ENCODE measurements at regions not wholly inside any gene's neighbourhood (a gene's known extent, or its start where the extent isn't known, plus 50 kb on each side); places are given as distances from the start of the nearest gene placed in this dataset.

DNA sequence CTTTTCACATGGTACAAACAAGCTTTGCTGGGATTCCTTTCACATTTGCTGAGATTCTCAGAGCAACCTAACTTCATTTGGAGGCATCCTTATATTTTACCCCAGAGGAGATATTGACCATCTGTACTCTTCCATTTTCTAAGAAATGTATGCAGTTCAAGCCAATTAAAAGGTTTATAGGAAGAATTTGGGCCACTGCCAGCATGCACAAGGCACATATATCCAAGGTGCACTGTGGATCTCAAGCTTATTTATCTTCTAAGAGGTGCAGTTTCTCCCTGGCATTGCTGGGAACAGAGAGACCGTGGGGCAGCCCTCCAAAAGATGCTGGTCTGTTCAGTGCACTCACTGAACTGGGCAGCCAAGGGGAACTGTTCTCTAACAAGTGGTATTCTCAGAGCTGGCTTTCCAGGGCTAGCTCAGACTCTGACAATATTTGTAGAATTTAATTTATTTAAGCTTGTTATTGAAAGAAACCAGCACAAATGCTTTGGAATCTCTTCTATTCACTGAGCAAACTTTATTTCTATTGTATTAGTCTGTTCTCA is 213.3 kb downstream of the TENT4A start:
- no peak for DNase-seq

DNA sequence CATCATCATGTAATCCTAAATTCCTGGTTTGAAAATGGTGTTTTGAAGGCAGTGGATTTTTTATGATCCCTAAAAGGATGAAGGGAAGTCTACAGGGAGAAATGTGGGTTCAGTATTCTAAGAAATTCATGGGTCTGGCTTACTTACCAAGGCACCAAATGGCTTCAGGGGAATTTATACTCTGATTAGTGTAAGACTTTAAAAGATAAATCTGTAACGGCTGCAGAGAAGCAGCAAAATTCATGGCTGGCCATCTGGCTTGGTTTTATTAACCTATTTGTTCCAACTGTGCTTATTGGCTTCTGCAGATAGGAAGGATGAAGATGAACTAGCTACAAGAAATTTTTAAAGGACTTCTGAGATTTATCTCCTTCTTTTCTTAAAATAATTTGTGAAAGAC is 222.8 kb downstream of the TENT4A start:
- no peak for DNase-seq

GRCh38 chr5:6937677-6938076 is 224.4 kb downstream of the TENT4A start:
- no peak for DNase-seq

- DNase-seq: no peak
Measured at GRCh38 chr5:6941631-6942030, 228.4 kb downstream of the TENT4A start.

DNA sequence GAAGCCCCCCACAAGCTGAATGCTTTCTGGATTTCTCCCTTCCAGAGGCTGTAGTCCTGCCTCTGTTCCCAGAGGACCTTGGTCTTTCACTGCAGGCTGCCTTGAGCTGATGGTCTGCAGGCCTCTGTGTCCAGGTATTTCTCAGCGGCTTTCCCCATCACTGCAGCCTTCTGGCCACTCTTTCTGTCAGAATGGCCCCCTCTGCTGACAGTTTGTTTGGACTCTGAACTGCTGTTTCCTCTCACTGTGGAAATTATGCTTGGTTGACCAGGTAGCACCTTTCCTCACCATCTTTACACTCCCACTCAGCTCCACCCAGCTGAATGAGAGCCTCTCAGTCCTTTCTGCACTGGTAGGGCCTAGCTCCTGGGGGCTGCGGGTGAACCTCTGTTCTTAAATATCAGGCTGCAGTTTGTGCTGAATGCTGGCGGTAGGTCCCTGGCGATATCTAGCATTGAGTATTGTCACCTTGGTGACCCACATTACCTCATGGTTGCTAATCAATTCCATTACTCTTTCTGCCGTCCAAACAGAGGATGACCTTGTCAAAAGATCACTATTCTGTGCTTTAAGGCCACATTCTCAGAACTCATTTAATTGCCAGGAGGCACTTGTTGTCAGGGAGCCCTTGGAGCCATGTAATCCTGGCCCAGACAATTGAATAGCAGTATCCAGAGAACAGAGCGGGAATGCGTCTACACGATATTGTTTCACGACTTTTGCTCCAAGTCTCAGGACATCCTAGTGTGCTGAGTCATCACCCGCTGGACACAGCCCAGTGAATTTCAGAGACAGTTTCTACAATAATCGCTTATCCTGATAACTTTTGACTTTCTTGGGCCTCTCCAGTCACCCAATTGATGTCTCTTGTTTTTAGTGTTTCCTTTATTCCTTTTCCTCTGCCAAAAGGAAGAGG is 230.2 kb downstream of the TENT4A start:
- DNase-seq: no peak

DNA sequence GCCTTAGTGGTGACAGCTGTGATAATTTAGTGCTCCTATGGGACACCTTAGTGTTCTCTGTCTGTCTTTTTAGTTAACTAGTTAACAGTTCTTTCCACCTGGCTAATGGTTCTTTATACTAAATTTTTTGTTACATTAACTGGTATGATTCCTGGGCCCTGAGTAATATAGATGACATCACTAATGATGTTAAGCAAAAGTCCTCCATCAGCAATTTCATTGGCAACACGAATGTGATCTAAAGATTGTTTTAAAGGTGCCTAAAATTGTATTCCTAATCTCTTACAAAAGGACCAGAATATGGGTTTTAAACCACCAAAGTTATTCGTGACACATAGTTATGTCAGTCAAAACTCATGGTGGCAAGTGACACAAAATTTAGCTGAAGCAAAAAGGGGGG is 235.3 kb downstream of the TENT4A start:
- DNase-seq: no peak

GRCh38 chr5:6949230-6949629 is 236.0 kb downstream of the TENT4A start:
- DNase-seq: no peak

DNA sequence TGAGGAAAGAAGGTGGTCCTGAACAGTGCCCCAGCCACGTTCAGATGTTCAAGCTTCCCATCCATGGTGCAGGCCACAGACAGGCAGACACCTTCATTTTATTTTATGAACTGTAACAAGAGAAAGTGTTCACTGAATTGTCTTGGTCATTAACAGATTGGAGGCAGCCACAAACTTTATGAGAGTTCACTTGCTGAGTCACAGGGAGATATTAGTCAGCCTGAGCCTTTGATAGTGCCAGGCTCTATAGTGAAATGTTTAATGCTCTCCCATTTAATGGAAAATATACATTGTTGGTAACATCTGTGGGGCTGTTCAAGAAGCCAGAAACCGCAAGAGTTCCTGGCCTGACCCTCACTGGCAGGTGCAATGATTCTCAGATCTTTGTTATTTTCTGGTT is 237.0 kb downstream of the TENT4A start:
- DNase-seq: no peak

- DNase-seq: no peak
Measured at GRCh38 chr5:6950860-6951259, 237.6 kb downstream of the TENT4A start.

DNA sequence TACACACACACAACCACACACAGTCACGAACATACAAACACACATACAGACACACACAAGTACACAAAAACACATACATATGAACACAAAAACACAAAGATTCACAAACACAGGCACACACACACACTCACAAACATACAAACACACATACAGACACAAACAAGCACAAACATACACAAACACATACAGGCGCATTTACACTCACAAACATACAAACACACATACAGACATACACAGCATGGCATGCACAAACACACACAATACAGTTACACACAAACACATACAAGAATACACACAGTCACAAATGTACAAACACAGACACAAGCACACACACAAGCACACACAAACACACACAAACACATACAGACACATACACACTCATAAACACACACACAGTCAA is 247.9 kb downstream of the TENT4A start:
- no peak for DNase-seq

GRCh38 chr5:6961837-6962635 is 248.8 kb downstream of the TENT4A start:
- DNase-seq: no peak

DNA sequence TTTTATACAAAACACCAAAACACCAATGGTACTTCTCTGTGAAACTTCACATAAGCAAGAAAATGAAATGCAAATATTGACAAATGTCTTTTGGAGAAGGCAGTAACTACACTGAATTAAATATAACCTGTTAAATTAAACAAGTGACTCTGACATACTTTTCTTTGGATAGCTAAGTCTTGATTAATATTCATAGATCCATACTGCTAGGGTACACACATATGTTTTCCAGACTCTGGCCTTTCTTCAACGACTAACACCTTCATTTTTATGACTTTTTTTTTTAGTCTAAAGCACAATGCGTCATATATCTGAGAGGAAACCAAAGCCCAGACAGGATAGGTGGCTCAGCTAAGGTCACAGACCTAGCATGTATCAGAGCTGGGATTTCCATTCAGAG is 263.7 kb downstream of the TENT4A start:
- no peak for DNase-seq

GRCh38 chr5:6979061-6979460 is 265.8 kb downstream of the TENT4A start:
- no peak for DNase-seq

DNA sequence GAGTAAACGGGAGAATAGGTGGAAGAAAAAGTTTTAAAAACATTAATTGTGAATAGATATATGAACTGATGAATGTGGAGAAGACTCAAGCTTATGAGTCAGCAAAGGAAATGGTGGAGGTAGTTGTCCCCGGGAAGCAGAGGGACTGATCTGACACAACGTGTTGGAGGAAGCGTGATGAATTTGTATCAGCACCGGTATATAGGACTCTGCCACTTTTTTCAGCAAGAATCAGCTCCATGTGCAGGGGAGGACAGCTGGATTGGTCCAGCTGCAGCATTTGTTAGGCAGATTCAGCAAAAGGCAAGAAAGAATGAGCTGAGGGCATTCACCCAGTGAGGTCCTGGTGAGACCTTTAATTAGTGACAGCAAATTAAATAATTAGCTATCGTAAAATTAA is 276.0 kb downstream of the TENT4A start:
- DNase-seq: no peak

GRCh38 chr5:6994097-6994496 is 280.9 kb downstream of the TENT4A start:
- DNase-seq: no peak

DNA sequence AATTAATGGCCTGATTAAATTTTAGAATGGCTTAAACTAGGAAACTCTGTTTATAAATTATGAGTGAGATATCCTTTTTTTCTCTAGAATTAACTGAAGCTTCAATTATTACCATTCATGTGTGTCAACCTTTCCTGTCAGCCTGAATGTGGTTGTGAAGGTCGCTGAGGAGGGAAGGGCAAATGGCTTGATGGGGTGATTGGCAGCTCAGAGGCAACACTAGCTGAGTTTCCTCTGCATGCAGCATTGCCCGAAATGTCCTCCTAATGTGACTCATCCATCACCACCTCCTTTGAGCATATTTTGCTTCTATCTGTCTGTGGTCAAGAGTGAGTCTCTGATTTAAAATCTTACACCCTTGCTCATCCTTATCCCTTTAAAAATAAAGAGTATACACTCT is 281.9 kb downstream of the TENT4A start:
- no peak for DNase-seq

DNA sequence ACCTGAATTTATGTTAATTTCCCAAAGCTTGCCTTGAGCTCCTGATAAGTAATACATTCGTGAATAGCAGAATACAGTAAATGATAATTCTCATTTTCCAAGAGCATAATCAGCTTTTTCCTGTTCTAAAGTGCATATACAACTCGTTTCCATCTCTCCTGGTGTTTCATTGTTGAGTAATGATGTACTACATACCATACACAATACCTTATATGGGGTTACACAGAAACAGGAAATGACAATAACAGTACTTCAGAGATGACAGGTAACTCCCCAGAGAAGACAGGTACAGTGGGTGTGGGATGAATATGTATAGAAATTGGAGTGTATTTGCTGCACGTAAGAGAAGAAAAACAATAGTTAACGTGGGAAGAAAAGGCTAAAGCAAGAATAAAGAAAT is 287.1 kb downstream of the TENT4A start:
- DNase-seq: no peak

DNA sequence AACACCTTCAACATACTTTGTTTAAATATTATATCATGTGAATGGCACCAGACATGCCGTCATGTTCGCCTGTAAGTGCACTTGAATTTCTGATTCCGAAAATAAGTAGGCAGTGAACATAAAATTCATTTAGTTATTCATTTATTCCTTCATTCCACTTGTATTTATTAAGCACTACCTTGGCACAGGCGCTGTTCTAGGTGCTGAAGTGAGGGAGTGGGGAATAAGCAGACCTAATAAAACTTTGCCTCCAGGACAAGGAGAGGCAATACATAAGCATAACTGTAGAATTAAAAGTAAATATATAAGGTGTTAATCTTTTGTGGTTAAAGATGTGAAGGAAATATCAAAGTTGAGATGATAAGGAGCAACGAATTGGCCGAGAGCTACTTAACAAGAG is 297.4 kb downstream of the TENT4A start:
- no peak for DNase-seq

- DNase-seq: no peak
Measured at GRCh38 chr5:7012057-7012456, 298.8 kb downstream of the TENT4A start.

DNA sequence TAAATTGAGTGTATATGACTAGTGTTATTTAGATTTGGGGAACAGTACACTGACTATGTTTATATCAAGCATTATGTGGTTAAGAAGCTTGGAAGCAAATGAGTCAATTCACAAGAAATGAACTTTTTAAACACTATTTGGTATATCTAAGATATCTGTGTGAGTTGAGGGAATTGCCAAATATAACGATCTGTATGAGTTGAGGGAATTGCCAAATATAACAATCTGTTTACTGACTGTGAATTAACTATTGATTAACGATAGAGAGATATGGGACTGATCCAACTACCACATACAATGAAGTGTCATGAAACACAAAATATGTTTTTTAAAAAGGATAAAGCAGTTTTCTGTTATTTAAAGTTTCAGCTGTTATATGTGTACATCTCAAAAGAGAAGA is 301.4 kb downstream of the TENT4A start:
- DNase-seq: no peak

GRCh38 chr5:7015586-7016256 is 302.5 kb downstream of the TENT4A start:
- no peak for DNase-seq

GRCh38 chr5:7016999-7017747 is 303.9 kb downstream of the TENT4A start:
- DNase-seq: no peak

All from skin of body (tissue), 1 donor.